ENCODE measurements at regions not wholly inside any gene's neighbourhood (a gene's known extent, or its start where the extent isn't known, plus 50 kb on each side); places are given as distances from the start of the nearest gene placed in this dataset.
"Not testable (repeated sequence)": the region's sequence is repeated elsewhere in the genome, so short reads cannot be mapped to it uniquely, and the experiment has no call there.

DNA sequence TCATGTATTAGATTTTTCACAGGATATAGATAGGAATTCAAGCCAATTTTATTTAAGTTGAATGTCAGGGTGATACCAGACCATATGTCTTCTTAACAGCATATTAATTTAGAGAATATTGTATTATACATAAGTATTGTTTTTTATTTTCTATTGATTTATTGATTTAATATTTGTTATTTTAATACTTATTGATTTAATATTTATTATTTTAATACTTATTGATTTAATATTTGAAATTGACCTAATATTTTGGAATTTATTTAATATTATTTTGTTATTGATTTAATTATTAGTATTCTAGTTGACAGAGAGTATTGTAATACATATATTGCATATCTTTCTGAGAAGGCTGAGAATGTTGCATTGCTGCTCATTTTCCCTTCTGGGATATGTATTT is 1411.8 kb upstream of the ACO1 start:
- DNase-seq = no peak

DNA sequence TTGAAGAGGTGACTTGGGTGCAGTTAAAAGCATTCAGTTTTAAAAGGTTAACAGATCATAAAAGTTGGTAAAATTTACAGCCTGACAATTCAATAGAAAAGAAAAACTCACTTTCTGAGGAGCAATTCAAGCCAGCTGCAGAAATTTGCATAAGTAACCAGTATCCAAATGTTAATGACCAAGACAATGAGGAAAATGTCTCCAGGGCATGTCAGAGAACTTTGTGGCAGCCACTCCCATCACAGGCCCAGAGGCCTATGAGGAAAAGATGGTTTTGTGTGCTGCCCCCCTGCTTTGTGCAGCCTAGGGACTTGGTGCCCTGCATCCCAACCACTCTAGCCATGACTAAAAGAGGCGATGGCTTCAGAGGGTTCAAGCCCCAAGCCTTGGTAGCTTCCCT is 1406.5 kb upstream of the ACO1 start:
- DNase-seq = no peak

- DNase-seq = no peak
Measured at GRCh38 chr9:30982301-30982700, 1402.1 kb upstream of the ACO1 start.

DNA sequence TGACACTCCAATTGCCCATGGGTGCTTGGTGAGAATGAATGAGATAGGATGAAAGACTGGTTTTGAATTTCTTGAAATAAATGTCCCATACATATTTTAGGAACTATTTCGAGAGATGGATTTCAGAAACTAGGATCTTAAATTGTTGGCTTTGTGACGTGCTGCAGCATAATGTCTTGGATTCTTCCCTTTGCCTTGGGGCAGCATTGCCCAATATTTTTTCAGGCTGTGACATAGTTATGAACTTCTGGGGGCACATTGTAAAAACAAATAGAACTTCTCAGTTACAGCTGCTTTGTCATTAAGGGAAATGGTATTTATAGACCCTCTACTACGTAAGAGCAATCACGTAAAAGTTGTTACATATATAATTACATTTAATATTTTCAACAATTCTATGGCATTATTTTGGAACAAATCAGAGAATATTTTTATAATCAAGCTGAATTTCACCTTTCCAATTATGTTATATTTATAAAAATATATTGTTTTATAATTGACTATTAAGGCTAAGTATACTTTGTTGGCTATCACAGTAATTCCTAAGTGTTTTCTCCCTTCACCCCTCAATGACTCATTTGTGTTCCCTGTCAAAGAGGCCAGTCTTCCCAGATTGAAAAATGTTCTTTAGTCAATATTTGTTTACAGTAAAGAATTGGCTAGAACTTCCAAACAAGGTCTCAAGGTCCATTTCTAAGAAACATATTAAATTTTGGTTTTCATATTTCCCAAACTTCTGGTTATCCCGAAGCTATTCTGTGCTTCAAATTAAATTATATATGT is 1388.3 kb upstream of the ACO1 start:
- DNase-seq = no peak

- DNase-seq = no peak
Measured at GRCh38 chr9:30996761-30997160, 1387.7 kb upstream of the ACO1 start.

DNA sequence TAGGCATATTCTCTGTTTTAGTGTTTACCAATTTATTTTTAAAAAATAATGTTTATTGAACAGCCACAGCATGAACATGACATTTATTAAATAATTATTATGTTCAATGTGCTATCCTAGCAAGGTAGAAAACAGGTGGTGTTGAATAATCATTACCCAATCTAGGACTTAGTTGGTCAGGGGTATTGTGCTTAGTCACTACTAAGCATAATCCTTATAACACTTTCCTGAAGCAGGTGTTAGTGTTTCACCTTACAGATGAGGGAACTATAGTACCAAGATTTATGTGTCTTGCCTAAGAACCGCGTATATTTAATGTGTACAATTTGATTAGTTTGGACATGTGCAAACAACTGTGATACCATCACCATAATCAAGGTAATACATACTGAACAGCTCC is 1387.2 kb upstream of the ACO1 start:
- no peak for DNase-seq

DNA sequence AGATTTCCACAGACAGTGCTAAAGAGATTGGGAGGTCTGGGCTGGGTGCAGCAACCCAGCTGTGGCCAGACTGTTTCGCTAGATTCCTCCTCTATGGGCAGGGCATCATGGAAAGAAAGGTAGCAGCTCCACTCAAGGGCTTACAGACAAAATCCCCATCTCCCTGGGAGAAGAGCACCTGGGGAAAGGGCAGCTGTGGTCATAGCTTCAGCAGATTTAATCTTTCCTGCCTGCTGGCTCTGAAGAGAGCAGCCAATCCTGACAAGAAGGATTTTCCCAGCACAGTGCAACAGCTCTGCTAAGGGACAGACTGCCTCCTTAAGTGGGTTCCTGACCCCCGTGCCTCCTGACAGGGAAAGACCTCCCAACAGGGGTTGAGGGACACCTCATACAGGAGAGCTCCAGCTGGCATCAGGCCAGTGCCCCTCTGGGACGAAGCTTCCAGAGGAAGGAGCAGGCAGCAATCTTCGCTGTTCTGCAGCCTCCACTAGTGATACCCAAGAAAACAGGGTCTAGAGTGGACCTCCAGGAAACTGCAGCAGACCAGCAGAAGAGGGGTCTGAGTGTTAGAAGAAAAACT is 1379.3 kb upstream of the ACO1 start:
- DNase-seq = no peak

DNA sequence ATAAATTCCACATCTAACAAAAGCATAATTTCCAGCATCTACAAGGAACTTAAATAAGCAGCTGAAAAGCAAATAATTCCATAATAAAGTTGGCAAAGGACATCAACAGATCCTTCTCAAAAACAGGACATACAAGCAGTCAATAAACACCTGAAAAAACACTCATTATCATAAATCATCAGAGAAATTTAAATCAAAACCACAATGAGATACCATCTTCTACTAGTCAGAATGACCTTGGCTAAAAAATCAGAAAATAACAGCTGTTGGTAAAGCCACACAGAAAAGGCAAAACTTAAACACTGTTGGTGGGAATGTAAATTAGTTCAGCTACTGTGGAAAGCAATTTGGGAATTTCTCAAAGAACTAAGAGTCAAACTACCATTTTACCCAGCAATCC is 1371.1 kb upstream of the ACO1 start:
- no peak for DNase-seq

- no peak for DNase-seq
Measured at GRCh38 chr9:31023847-31024246, 1360.6 kb upstream of the ACO1 start.

DNA sequence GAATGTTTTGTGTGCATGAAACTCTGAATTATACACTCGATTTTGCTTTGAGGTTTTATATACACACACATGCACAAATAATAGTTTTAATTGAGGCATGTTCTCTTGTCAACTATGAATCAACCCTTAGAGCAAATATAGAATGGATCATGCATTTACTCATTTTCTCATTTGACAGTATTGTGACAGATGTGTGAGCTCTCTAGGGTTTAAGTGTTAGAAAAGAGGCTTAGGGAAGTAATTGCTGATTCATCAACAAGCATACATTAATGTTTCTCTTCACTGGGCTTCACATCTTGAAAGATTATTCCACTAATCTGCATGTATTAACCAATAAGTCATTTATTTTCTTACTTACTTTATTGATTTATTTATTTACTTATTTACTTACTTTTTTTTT is 1356.8 kb upstream of the ACO1 start:
- no peak for DNase-seq

DNA sequence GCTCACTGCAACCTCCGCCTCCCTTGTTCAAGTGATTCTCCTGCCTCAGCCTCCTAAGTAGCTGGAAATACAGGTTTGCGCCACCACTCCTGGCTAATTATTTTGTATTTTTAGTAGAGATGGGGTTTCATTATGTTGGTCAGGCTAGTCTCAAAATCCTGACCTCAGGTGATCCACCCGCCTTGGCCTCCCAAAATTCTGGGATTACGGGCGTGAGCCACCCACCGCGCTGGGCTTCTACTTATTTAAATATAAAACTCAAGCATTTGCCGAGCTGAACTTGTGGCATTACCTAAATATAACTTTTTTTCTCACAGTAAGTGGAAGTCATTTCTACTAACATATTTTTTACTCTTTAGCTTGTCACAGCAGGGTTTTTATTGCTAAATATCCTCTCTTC is 1356.3 kb upstream of the ACO1 start:
- DNase-seq = no peak

DNA sequence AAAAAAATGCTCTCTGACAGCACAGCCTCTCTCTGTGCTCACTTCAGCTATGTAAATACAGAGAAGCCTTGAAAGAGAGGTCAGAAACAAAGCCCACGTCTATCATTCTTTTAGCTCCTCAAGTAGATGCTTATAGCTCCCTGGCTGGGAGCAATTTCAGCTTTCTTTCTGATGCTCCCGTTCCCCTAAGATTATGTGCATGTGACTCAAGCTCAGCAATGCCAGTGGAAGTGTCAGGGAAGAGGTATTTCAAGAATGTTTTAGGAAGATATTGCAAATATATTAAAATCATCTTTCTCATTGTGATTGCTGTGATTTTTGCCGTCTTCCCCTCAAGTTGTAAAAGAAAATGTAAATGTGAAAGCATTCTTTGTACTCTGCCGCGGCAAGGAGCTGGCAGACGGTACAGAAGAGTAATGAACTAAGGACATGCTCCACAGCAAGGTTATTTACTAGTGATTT is 1353.7 kb upstream of the ACO1 start:
- DNase-seq = no peak

- no peak for DNase-seq
Measured at GRCh38 chr9:31032206-31032605, 1352.2 kb upstream of the ACO1 start.

GRCh38 chr9:31034311-31034710 is 1350.1 kb upstream of the ACO1 start:
- no peak for DNase-seq

- no peak for DNase-seq
Measured at GRCh38 chr9:31040564-31040963, 1343.9 kb upstream of the ACO1 start.

GRCh38 chr9:31045810-31046209 is 1338.6 kb upstream of the ACO1 start:
- no peak for DNase-seq

GRCh38 chr9:31061592-31061991 is 1322.9 kb upstream of the ACO1 start:
- not testable (repeated sequence) for DNase-seq

- no peak for DNase-seq
Measured at GRCh38 chr9:31065691-31066090, 1318.8 kb upstream of the ACO1 start.

- DNase-seq = no peak
Measured at GRCh38 chr9:31067418-31067817, 1317.0 kb upstream of the ACO1 start.

DNA sequence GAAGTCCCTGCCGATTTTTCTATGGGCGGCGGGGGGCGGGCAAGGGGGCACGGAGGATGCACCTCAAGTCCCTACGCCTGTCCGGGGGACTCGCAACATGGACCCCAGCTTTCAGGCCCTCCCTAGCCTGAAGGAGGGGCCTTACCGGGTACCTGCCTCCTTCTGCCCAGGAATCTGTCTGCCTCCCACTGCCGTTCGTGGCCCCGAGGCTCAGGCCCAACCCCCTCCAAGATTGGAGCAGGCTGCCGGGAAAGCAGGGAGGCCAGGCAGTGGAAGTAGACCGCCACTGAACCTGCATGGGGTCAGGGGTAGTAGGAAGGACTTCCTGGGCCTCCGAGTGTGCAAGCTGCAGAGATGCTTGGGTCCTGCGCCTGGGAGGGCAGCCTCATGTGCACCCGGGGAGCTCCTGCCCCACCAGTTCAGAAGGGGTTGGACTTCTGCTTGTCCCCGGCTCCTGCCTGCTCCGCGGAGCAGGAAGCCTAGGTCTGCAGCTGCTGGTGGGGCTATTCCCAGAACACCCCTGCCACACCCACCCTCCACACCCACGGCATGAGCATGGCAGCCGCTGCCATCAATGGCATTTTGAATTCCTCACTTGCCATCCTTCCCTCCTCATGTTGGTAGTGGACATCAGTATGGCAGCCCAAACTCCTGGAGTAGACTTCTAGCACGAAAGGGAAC is 1312.7 kb upstream of the ACO1 start:
- DNase-seq = no peak

DNA sequence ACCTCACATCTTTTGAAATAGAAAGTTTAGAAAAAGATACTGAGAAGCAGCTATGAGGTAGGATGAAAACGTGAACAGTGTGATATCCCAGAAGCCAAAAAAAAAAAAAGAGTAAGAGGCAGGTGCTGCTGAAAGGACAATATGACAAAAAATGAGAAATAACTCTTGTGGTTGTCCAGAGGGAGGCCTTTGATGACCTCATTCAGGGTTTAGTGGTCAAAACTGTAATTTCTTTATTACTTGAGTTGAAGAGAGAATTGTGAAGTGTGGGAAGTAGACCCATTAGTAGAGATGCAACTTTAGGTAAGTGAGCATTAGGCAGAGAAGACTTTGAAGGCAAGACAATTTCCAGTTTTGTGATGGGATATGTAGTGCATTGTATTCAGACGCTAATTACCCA is 1306.3 kb upstream of the ACO1 start:
- DNase-seq = no peak

- DNase-seq = no peak
Measured at GRCh38 chr9:31084350-31084749, 1300.1 kb upstream of the ACO1 start.

DNA sequence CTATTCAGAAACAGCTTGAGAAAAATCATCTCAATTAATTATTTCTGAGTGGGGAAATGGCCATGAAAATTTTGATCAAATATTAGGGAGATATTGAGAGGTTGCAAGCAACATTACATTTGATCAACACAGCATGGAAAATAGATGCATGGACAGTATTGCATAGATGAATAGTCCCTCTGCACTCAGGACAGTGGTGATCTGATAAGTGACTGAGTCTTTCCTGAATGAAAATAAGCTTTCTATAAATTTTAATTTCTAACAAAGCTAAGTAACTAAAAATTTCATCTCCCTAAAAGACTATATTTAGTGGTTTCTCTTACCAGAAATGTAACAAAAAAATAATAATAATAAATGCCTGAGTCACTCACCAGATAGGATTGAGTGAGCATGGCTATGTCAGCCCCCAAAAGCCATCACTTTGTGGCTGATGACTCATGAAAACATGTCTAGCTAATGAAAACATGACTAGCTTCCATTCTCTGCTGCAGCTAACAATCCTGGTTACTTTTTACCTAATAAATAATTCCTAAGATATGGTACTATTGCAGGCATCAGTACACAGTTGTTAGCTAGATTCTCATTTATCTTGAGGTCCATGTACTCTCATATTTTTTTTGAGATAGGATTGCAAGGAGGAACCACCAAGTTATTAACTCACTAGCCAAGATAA is 1294.8 kb upstream of the ACO1 start:
- no peak for DNase-seq

GRCh38 chr9:31100311-31100710 is 1284.1 kb upstream of the ACO1 start:
- no peak for DNase-seq
